ENCODE measurements at regions not wholly inside any gene's neighbourhood (a gene's known extent, or its start where the extent isn't known, plus 50 kb on each side); places are given as distances from the start of the nearest gene placed in this dataset.

DNA sequence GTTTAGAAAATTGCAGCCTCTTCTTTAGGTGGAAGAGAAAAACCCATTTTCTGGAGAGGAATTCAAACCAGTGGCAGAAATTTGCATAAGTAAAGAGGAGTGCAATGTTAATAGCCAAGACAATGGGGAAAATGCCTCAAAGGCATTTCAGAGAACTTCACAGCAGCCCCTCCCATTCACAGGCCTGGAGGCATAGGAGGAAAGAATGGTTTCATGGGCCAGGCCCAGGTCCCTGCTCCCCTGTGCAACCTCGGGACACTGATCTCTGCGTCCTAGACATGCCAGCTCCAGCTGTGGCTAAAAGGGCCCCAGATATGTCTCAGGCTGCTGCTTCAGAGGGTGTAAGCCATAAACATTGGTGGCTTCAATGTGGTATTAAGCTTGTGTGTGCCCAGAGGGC lies 161.8 kb upstream of the CENPE start:
- Histone ChIP-seq H3K4me3 (no peak overlapping the region), H3K4me1 (replicated peaks in 1 of 2) (peaks cover 0 to 12% of the 10 kb centered on the region in 2 donors), H3K27ac (no peak overlapping the region)
- in situ Hi-C loops (cut with MboI; ENCODE audit: low pct_unique_long_range_greater_than_20kb in 2 of 9, low sequenced_read_pairs in 9 of 9, unreplicated experiment in 9 of 9) = no loop called here
- 0 to 100% (median 61%) methylated on average over 1 to 2 of the region's 2 CpGs; no CpG with 5 or more reads in 6 of the 10 experiments for WGBS, 10 experiments
- no peak for ATAC-seq (replicated peaks in 6 of 8)

DNA sequence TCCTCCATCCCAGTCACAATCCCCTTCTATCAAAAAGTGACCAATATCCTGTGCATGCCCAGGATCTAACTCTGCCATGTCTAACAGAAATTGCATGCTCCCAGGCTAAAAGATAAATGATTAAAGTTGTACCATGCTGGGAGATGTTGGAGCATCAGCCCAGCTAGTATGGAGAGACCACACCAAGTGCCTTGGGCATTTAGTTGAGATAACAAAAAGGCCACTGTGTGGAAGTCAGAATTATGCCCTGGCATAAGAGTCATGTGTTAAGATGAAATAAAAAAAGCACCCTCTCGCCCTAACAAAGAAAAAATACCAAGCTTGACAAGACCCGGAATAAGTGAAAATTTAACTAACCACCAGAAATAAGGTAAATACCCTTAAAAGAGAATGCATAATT lies 155.9 kb upstream of the CENPE start:
- no peak for ATAC-seq (replicated peaks in 6 of 8)
- in situ Hi-C loops (cut with MboI; ENCODE audit: low pct_unique_long_range_greater_than_20kb in 2 of 9, low sequenced_read_pairs in 9 of 9, unreplicated experiment in 9 of 9) = no loop called here
- Histone ChIP-seq H3K4me3 (no peak overlapping the region), H3K4me1 (replicated peaks in 1 of 2) (no peaks in the 10 kb centered on the region), H3K27ac (no peak overlapping the region)
- WGBS, 10 experiments = 8 to 100% (median 100%) methylated on average over 1 to 2 of the region's 2 CpGs; no CpG with 5 or more reads in 1 of the 10 experiments

DNA sequence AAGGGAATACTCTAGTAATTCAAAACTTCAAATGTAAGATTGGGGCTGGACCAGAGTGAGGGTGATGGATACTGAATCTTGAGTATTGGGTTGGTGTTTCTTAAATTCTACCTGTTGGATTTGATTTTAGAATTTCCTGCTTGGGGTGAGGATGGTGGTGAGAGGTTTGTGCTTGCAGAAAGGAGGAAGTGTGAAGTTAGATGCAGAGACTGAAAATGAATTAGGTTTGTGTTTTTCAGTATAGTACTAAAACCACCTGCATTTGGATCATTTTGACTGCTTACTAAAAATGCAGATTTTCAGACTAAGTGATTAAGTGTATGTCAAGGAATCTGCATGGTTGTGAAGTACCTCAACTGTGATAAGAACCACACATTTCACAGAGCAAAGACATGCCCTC lies 131.5 kb upstream of the CENPE start:
- no peak overlapping the region for H3K27ac ChIP-seq
- in situ Hi-C loops (cut with MboI; ENCODE audit: low pct_unique_long_range_greater_than_20kb in 2 of 9, low sequenced_read_pairs in 9 of 9, unreplicated experiment in 9 of 9) = no loop called here
- no peak for ATAC-seq (replicated peaks in 6 of 8)
- H3K4me3 ChIP-seq = no peak overlapping the region
- H3K4me1 ChIP-seq (replicated peaks in 1 of 2) = peaks cover 2 to 3% of the 10 kb centered on the region in 2 donors

DNA sequence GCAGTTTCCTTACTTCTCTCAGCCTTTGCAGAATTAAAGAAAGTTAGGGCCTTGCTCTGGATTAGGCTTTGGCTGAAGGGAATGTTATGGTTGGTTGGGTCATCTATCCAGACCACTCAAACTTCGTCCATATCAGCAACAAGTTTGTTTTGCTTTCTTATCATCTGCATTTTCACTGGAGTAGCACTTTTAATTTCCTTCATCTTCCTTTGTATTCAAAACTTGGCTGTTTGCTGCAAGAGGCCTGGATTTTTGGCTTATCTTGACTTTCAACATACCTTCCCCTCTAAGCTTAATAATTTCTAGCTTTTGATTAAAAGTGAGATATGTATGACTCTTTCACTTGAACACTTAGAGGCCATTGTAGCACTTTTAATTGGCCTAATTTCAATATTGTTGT lies 126.7 kb upstream of the CENPE start:
- no peak for ATAC-seq (replicated peaks in 6 of 8)
- in situ Hi-C loops (cut with MboI; ENCODE audit: low pct_unique_long_range_greater_than_20kb in 2 of 9, low sequenced_read_pairs in 9 of 9, unreplicated experiment in 9 of 9) = no loop called here
- Histone ChIP-seq H3K4me3 (no peak overlapping the region), H3K27ac (no peak overlapping the region), H3K4me1 (replicated peaks in 1 of 2) (peaks cover 2 to 3% of the 10 kb centered on the region in 2 donors)
- 0 to 100% (median 50%) methylated on average over 1 of the region's 1 CpG; no CpG with 5 or more reads in 3 of the 10 experiments for WGBS, 10 experiments

DNA sequence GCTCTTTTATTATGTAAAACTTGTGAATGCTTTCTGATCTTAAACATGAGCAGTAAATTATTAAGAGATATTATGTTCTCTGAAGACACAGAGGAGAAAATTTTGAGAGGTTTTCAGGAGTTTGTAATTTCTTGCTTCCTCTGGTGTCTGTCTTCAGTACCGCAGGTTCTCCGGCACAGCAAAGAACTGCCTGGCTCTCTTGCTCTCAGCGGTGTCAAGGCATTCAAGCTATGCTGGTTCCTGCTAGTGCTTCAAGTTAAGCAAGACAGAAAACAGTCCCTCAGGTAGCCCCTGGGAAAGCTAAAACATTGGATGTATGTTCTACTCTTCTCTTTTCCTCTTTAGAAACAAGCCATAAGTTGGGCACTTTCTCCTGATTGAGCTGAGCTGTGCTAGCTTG lies 120.2 kb upstream of the CENPE start:
- no peak overlapping the region for H3K4me3 ChIP-seq
- WGBS, 10 experiments = 17 to 100% (median 78%) methylated on average over 3 of the region's 3 CpGs; no CpG with 5 or more reads in 4 of the 10 experiments
- in situ Hi-C loops (cut with MboI; ENCODE audit: low pct_unique_long_range_greater_than_20kb in 2 of 9, low sequenced_read_pairs in 9 of 9, unreplicated experiment in 9 of 9) = no loop called here
- no peaks in the 10 kb centered on the region for H3K4me1 ChIP-seq (replicated peaks in 1 of 2)
- H3K27ac ChIP-seq = no peak overlapping the region
- no peak for ATAC-seq (replicated peaks in 6 of 8)

DNA sequence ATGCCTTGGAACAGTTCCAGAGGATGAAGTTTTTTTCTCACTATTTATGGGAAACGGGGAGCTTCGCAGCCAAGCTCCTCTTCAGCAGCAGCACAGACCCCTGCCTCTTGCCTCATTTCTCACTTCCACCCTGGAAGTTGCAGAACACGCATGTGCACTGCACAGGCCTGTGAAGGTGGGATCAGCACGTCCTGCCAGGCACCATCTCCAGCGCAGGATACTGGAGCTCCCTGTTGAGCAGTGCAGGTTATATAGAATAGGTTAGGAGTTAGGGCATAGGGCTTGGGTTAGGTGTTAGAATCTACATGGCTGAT lies 110.1 kb upstream of the CENPE start:
- peak in 5 of 8 experiments; percentile 3 to 52 (median 22) for ATAC-seq (replicated peaks in 6 of 8)
- Histone ChIP-seq H3K4me3 (no peak overlapping the region), H3K4me1 (replicated peaks in 1 of 2) (peaks cover 6 to 24% of the 10 kb centered on the region in 2 donors), H3K27ac (peak overlapping the region in 1 of 2 donors; percentile 34)
- in situ Hi-C loops (cut with MboI; ENCODE audit: low pct_unique_long_range_greater_than_20kb in 2 of 9, low sequenced_read_pairs in 9 of 9, unreplicated experiment in 9 of 9) = no loop called here
- WGBS, 10 experiments = 34 to 80% (median 53%) methylated on average over 2 to 4 of the region's 5 CpGs; no CpG with 5 or more reads in 6 of the 10 experiments

DNA sequence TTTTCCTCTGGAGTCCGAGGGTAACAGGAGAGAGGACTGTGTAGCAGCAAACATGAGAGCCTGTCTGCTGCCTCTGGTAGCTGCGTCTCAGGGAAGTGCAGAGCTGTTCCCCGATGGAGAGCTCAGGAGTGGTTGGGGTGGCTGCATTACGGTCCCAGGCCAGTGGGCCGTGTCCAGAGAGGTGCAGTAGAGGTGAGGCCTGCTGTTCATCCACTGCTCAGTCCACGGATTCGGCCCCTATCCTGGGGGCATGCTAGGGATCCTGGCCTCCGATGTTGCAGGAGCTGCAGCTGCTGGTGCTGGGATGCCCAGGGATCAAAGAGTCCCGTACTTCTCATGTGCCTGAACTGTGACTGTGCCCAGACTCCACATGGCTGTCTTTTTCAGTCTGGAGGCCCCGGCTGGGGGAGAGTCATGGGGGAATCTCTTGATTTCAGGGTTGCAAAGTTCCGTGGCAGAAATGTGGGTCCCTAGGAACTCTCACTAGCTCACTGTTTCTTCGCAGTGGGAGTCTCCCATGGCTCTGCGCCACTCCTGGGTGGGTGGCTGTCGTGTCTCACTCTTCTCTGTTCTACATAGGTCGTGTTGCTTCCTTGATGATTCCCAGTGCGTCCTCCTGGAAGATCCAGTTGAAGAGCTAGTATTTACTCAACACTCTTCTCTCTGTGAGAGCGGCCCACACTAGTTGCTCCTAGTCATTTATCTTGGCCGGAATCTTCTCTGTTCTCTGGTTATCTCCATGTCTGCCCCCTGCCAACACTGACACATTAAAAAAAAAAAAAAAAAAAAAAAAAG lies 109.5 kb upstream of the CENPE start:
- peak in 7 of 8 experiments; percentile 35 to 68 (median 63) for ATAC-seq (replicated peaks in 6 of 8)
- in situ Hi-C loops (cut with MboI; ENCODE audit: low pct_unique_long_range_greater_than_20kb in 2 of 9, low sequenced_read_pairs in 9 of 9, unreplicated experiment in 9 of 9) = no loop called here
- Histone ChIP-seq H3K27ac (peak overlapping the region; percentile 20 to 79), H3K4me3 (peak overlapping the region in 3 of 5 donors; percentile 9 to 20 (median 14)), H3K4me1 (replicated peaks in 1 of 2) (peaks cover 6 to 24% of the 10 kb centered on the region in 2 donors)
- WGBS, 10 experiments = 22 to 80% (median 62%) methylated on average over 1 to 9 of the region's 18 CpGs; no CpG with 5 or more reads in 2 of the 10 experiments

DNA sequence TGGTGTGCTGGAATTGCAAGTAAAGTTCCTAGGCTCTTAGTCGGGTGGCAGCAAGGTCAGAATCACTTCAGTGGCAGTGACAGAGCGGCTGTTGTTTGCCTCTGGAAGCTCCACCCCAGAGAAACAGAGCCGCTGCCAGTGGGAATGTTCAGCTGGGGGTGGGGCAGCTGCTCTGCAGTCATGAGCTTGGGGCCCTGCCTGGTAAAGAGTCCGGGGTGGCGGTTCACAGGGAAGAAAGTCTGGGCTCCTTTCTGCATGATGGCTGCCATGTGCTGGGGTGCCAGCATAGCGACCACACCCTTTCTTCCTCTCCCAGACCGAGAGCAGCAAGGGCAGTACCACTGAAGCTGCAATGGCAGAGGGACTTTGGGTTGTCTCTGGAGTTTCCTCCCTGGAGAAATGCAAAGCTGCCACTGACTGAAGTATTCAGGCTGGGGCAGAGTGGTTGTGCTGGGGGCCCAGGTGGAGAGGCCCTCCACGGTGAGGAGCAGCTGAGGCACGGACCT lies 108.8 kb upstream of the CENPE start:
- Histone ChIP-seq H3K4me3 (peak overlapping the region in 3 of 5 donors; percentile 9 to 20 (median 14)), H3K27ac (peak overlapping the region; percentile 20 to 79), H3K4me1 (replicated peaks in 1 of 2) (peaks cover 6 to 24% of the 10 kb centered on the region in 2 donors)
- 0 to 33% (median 12%) methylated on average over 1 to 5 of the region's 9 CpGs; no CpG with 5 or more reads in 1 of the 10 experiments for WGBS, 10 experiments
- in situ Hi-C loops (cut with MboI; ENCODE audit: low pct_unique_long_range_greater_than_20kb in 2 of 9, low sequenced_read_pairs in 9 of 9, unreplicated experiment in 9 of 9) = no loop called here
- peak; percentile 41 to 93 (median 89) for ATAC-seq (replicated peaks in 6 of 8)

DNA sequence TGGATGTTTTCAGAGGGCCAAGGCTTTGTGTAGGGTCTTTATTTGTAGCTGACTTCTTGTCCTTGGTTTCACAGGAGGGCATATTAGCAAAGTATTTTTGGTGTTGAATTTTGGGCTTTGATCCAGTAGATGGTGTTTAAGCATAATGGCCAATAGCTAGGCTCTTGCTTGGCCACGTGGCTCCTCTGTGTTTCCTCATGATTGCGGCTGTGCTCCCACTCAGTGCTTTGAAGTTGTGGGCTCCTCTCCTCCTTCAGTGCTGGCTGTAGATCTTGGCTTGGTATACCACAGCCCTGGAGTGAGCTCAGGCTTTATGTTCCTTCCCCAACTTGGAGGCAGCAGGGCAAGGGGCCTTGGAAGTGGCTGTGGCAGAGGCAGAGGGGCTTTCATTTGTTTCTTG lies 107.2 kb upstream of the CENPE start:
- Histone ChIP-seq H3K27ac (no peak overlapping the region), H3K4me1 (replicated peaks in 1 of 2) (peaks cover 6 to 24% of the 10 kb centered on the region in 2 donors), H3K4me3 (no peak overlapping the region)
- 36 to 58% (median 46%) methylated on average over 2 of the region's 2 CpGs; no CpG with 5 or more reads in 5 of the 10 experiments for WGBS, 10 experiments
- no peak for ATAC-seq (replicated peaks in 6 of 8)
- in situ Hi-C loops (cut with MboI; ENCODE audit: low pct_unique_long_range_greater_than_20kb in 2 of 9, low sequenced_read_pairs in 9 of 9, unreplicated experiment in 9 of 9) = no loop called here

DNA sequence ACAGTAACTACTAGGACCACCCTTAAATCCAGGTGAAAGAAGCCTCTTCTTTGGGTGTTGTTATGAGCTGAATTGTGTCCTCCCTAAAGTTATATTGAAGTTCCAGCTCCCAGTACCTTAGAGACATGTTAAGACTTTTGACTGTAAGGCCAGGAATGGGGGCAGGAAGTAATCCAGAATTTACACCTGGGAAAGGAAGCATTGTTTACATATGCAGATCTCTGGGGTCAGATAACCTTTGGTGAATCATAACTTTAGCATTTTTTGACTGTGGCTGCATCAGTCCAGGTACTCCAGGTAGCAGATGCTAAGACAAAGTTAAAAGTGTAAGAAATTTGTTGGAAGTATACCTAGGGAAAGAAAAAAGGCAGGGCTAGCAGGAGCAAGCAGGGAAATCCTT lies 104.9 kb upstream of the CENPE start:
- Histone ChIP-seq H3K4me1 (replicated peaks in 1 of 2) (peaks cover 6 to 18% of the 10 kb centered on the region in 2 donors), H3K4me3 (no peak overlapping the region), H3K27ac (no peak overlapping the region)
- no peak for ATAC-seq (replicated peaks in 6 of 8)
- in situ Hi-C loops (cut with MboI; ENCODE audit: low pct_unique_long_range_greater_than_20kb in 2 of 9, low sequenced_read_pairs in 9 of 9, unreplicated experiment in 9 of 9) = no loop called here

DNA sequence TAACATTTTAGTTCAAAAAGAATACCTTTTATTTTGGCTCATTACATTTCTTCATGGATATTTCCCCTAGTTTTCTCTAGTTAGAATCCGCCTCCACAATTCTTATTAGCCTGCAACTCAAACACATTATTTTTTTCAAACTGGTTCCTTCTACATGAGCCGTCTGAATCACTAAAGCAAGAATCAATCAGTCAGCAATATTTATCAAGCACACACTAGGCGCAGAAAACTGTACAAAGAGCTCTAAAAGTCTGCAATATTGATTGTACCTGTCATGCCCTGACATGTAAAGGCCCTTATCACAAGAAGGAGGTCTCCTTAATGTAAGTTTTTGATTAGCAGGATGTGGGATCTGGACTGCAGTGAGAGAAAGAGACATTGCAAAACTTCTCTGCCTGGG lies 94.8 kb upstream of the CENPE start:
- H3K4me1 ChIP-seq (replicated peaks in 1 of 2) = peaks cover 0 to 6% of the 10 kb centered on the region in 2 donors
- in situ Hi-C loops (cut with MboI; ENCODE audit: low pct_unique_long_range_greater_than_20kb in 2 of 9, low sequenced_read_pairs in 9 of 9, unreplicated experiment in 9 of 9) = no loop called here
- H3K4me3 ChIP-seq = no peak overlapping the region
- H3K27ac ChIP-seq = no peak overlapping the region
- no peak for ATAC-seq (replicated peaks in 6 of 8)
- 10 to 86% (median 74%) methylated on average over 3 of the region's 3 CpGs; no CpG with 5 or more reads in 1 of the 10 experiments for WGBS, 10 experiments

DNA sequence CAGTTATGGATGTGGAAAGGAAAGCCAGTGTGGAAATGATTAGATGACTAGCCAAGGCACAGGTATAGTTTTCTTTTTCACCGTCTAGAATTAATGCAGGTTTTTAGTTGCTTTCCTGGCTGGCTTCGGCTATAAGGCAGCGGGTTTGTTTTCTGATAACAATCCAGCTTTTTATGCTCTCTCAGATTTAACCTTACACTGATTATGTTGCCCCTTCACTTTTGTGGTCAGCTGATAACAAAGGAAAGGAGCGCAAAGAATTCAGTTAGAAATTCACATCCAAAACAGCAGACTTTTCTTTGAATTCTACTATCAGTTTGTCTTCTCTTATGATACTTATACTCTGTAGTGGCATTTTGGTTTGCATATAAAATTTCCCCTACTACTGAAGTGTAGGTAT lies 94.2 kb upstream of the CENPE start:
- Histone ChIP-seq H3K4me3 (no peak overlapping the region), H3K27ac (no peak overlapping the region), H3K4me1 (replicated peaks in 1 of 2) (peaks cover 0 to 6% of the 10 kb centered on the region in 2 donors)
- no peak for ATAC-seq (replicated peaks in 6 of 8)
- 0 to 100% (median 80%) methylated on average over 2 to 4 of the region's 4 CpGs; no CpG with 5 or more reads in 1 of the 10 experiments for WGBS, 10 experiments
- in situ Hi-C loops (cut with MboI; ENCODE audit: low pct_unique_long_range_greater_than_20kb in 2 of 9, low sequenced_read_pairs in 9 of 9, unreplicated experiment in 9 of 9) = no loop called here

DNA sequence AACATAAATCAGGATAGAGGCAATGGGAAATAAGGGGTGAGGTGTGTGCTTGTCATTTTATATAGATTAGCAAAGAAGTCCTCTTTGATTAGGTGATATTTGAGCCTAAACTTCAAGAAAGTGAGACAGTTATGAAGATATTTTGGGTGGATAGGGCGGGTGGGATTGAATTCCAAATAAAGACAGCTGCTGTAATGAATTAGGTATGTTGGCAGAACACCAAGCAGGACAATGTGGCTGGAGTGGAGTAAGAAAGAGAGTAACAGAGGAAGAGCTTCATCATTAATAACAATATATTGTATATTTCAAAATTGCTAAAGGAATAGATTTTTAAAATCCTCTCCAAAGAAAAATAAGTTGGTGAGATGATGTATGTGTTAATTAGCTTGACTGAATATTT lies 91.0 kb upstream of the CENPE start:
- in situ Hi-C loops (cut with MboI; ENCODE audit: low pct_unique_long_range_greater_than_20kb in 2 of 9, low sequenced_read_pairs in 9 of 9, unreplicated experiment in 9 of 9) = no loop called here
- Histone ChIP-seq H3K4me1 (replicated peaks in 1 of 2) (peaks cover 0 to 2% of the 10 kb centered on the region in 2 donors), H3K27ac (no peak overlapping the region), H3K4me3 (no peak overlapping the region)
- peak in 1 of 8 experiments; percentile 50 for ATAC-seq (replicated peaks in 6 of 8)
- 0 to 100% (median 86%) methylated on average over 1 of the region's 1 CpG; no CpG with 5 or more reads in 5 of the 10 experiments for WGBS, 10 experiments

DNA sequence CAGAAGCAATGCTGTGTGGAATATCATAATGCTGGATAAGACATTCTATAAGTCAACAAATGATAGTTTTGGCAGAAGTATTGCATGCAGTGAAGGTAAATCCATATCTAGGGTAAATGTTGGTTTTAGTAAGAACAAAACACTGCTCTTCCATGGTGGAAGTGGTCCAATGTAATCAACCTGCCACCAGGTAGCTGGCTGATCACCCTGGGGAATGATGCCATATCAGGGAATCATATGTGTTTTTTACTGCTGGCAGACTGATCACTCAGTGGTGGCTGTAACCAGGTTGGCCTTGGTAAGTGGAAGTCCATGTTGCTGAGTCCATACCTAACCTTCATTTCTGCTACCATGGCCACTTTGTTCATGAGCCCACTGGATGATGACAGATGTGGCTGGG lies 74.0 kb upstream of the CENPE start:
- in situ Hi-C loops (cut with MboI; ENCODE audit: low pct_unique_long_range_greater_than_20kb in 2 of 9, low sequenced_read_pairs in 9 of 9, unreplicated experiment in 9 of 9) = no loop called here
- Histone ChIP-seq H3K4me3 (no peak overlapping the region), H3K27ac (no peak overlapping the region), H3K4me1 (replicated peaks in 1 of 2) (no peaks in the 10 kb centered on the region)
- ATAC-seq (replicated peaks in 6 of 8) = no peak

Data from motor neuron (in vitro differentiated cells).